K562 (cell line): ENCODE measurements at regions not wholly inside any gene's neighbourhood (a gene's known extent, or its start where the extent isn't known, plus 50 kb on each side); places are given as distances from the start of the nearest gene placed in this dataset.

ENCODE experiments used
- CBX3 ChIP-seq, 2 experiments: IDR thresholded peaks; 1 replicate in 1 of 2; 2 replicates in 1 of 2; pipeline ENCODE4 v1.6.1; 2012; ENCODE audit warnings: inconsistent platforms in 2 of 2, low read length in 2 of 2, borderline replicate concordance in 1 of 2, control low read depth in 1 of 2
- CGGBP1 ChIP-seq: fragments of 250-450 bp; sonication (Bioruptor Pico); IDR thresholded peaks from 2 replicates; pipeline ENCODE4 v1.9.0; 2021; ENCODE audit warnings: mild to moderate bottlenecking
- CXXC5 ChIP-seq: fragments of 250-450 bp; sonication (Bioruptor Pico); IDR thresholded peaks from 2 replicates; pipeline ENCODE4 v1.8.0; 2022; ENCODE audit warnings: inconsistent platforms, mild to moderate bottlenecking, moderate library complexity
- HCFC1 ChIP-seq: IDR thresholded peaks from 2 replicates; pipeline ENCODE4 v1.6.1; 2012; ENCODE audit warnings: low read depth, low read length, improper control_type of control experiment
- HDAC3 ChIP-seq: fragments of 450-650 bp; IDR thresholded peaks from 2 replicates; pipeline ENCODE4 v1.6.1; 2018; ENCODE audit warnings: borderline replicate concordance, mild to moderate bottlenecking, moderate library complexity; ENCODE audit not compliant: partially characterized antibody
- HOXB6 ChIP-seq: fragments of 250-450 bp; sonication (Bioruptor Pico); IDR thresholded peaks from 2 replicates; pipeline ENCODE4 v1.5.1; 2022; ENCODE audit warnings: mild to moderate bottlenecking, borderline replicate concordance
- IFI16 ChIP-seq: fragments of 250-450 bp; sonication (Bioruptor Pico); IDR thresholded peaks from 2 replicates; pipeline ENCODE4 v2.1.2; 2022; ENCODE audit warnings: mild to moderate bottlenecking, inconsistent platforms
- JUND ChIP-seq, 2 experiments: IDR thresholded peaks; 2 replicates in 1 of 2; 3 replicates in 1 of 2; pipeline ENCODE4 v1.6.1; 2011; ENCODE audit warnings: borderline replicate concordance in 2 of 2, low read depth in 2 of 2, low read length in 2 of 2, improper control_type of control experiment in 1 of 2, missing biosample characterization in 1 of 2, missing genetic modification characterization in 1 of 2, missing genetic modification reagents in 1 of 2
- LEF1 ChIP-seq: fragments of 450-650 bp; IDR thresholded peaks from 2 replicates; pipeline ENCODE4 v1.6.1; 2016; ENCODE audit warnings: mild to moderate bottlenecking
- PHTF2 ChIP-seq: fragments of 250-450 bp; sonication (Bioruptor Pico); IDR thresholded peaks from 2 replicates; pipeline ENCODE4 v1.5.0; 2021; ENCODE audit warnings: mild to moderate bottlenecking
- POLR2H ChIP-seq: IDR thresholded peaks from 2 replicates; pipeline ENCODE4 v1.6.1; 2016; ENCODE audit warnings: missing genetic modification characterization, low read depth, mild to moderate bottlenecking, control low read depth, missing compliant biosample characterization, moderate library complexity
- POLR3G ChIP-seq: IDR thresholded peaks from 2 replicates; pipeline ENCODE4 v1.6.1; 2011; ENCODE audit not compliant: insufficient read length, insufficient replicate concordance; ENCODE audit errors: extremely low read depth
- PRDM10 ChIP-seq: fragments of 450-650 bp; IDR thresholded peaks from 2 replicates; pipeline ENCODE4 v1.6.1; 2018; ENCODE audit not compliant: partially characterized antibody
- RAD21 ChIP-seq, 2 experiments: fragments of 250-450 bp in 1 of 2; fragments of 450-650 bp in 1 of 2; sonication (Bioruptor Pico) in 1 of 2; formaldehyde crosslinking in 1 of 2; IDR thresholded peaks in 1 of 2; conservative IDR thresholded peaks in 1 of 2; 2 replicates each; pipeline versions ENCODE4 v1.4.0 to v1.8.0; 2020 to 2022; ENCODE audit warnings: mild to moderate bottlenecking in 2 of 2, moderate library complexity in 1 of 2
- RBM14 ChIP-seq: fragments of 200-400 bp; formaldehyde crosslinking; IDR thresholded peaks from 2 replicates; pipeline ENCODE4 v1.6.1; 2018; ENCODE audit warnings: low read depth, mild to moderate bottlenecking, low read length, moderate library complexity, borderline replicate concordance; ENCODE audit not compliant: insufficient read depth
- RBM34 ChIP-seq: fragments of 200-400 bp; formaldehyde crosslinking; IDR thresholded peaks from 2 replicates; pipeline ENCODE4 v1.6.1; 2018; ENCODE audit warnings: low read length, borderline replicate concordance; ENCODE audit not compliant: insufficient read depth
- STAT5A ChIP-seq: IDR thresholded peaks from 2 replicates; pipeline ENCODE4 v1.6.1; 2012; ENCODE audit warnings: low read length, inconsistent platforms, borderline replicate concordance
- SUPT5H ChIP-seq: fragments of 450-650 bp; IDR thresholded peaks from 2 replicates; pipeline ENCODE4 v1.6.1; 2016
- TCF3 ChIP-seq: sonication (generic); formaldehyde crosslinking; IDR thresholded peaks from 2 replicates; pipeline ENCODE4 v1.4.0; 2020; ENCODE audit warnings: mild to moderate bottlenecking, missing genetic modification reagents
- ZNF431 ChIP-seq: sonication (generic); formaldehyde crosslinking; IDR thresholded peaks from 2 replicates; pipeline ENCODE4 v1.8.0; 2022; ENCODE audit warnings: mild to moderate bottlenecking, missing genetic modification reagents
- ZNF589 ChIP-seq: fragments of 200-800 bp; sonication (Bioruptor generic); IDR thresholded peaks from 2 replicates; pipeline ENCODE4 v1.6.1; 2016; ENCODE audit warnings: low read depth, missing genetic modification characterization, missing compliant biosample characterization
- TF ChIP-seq, protein P1 (sequence below): fragments of 450-650 bp; IDR thresholded peaks from 2 replicates; pipeline ENCODE4 v1.7.1; 2018; ENCODE audit warnings: mild to moderate bottlenecking, low read depth; ENCODE audit not compliant: partially characterized antibody

GRCh38 chr2:9703701-9704221 lies 73.0 kb upstream of the YWHAQ start (continued):
- peak; percentile 12 for TF ChIP-seq PRDM10
- TF ChIP-seq LEF1: no peak; the same call in 1 of the 2 replicates
- no peak for TF ChIP-seq HOXB6 (CRISPR knock-in tag)
- TF ChIP-seq ZNF589: no peak
- no peak for TF ChIP-seq STAT5A
- TF ChIP-seq TCF3: peak; percentile 53
- TF ChIP-seq CXXC5 (CRISPR knock-in tag): no peak; the same call in 1 of the 2 replicates
- peak; percentile 95 for TF ChIP-seq JUND (IDR thresholded peaks at IDR 0.05; ENCODE audit: borderline replicate concordance, low read depth, low read length)
- peak; percentile 90; the same call in 1 of the 3 replicates for TF ChIP-seq JUND (tag; IDR thresholded peaks at IDR 0.05; ENCODE audit: borderline replicate concordance, low read depth, low read length)
- TF ChIP-seq RBM34: no peak
- no peak for TF ChIP-seq IFI16
- no peak for TF ChIP-seq ZNF431 (CRISPR knock-in tag)
- no peak for TF ChIP-seq POLR2H (tag)
- TF ChIP-seq HCFC1: peak; percentile 23; the same call in 1 of the 2 replicates
- no peak for TF ChIP-seq HDAC3
- no peak for TF ChIP-seq RBM14
- TF ChIP-seq PHTF2 (CRISPR knock-in tag): no peak
- peak in 1 of 2 experiments; percentile 26; a peak in 1 of 4 replicates for TF ChIP-seq RAD21 (CRISPR knock-in tag; conservative IDR thresholded peaks at IDR 0.05 in 1 of 2, IDR thresholded peaks at IDR 0.05 in 1 of 2)
- no peak for TF ChIP-seq SUPT5H
- peak in 1 of 2 experiments; percentile 60; a peak in 1 of 3 replicates for TF ChIP-seq CBX3 (IDR thresholded peaks at IDR 0.05; ENCODE audit: borderline replicate concordance in 1 of 2, low read length in 2 of 2)
- TF ChIP-seq CGGBP1: no peak
- TF ChIP-seq, protein P1, sequence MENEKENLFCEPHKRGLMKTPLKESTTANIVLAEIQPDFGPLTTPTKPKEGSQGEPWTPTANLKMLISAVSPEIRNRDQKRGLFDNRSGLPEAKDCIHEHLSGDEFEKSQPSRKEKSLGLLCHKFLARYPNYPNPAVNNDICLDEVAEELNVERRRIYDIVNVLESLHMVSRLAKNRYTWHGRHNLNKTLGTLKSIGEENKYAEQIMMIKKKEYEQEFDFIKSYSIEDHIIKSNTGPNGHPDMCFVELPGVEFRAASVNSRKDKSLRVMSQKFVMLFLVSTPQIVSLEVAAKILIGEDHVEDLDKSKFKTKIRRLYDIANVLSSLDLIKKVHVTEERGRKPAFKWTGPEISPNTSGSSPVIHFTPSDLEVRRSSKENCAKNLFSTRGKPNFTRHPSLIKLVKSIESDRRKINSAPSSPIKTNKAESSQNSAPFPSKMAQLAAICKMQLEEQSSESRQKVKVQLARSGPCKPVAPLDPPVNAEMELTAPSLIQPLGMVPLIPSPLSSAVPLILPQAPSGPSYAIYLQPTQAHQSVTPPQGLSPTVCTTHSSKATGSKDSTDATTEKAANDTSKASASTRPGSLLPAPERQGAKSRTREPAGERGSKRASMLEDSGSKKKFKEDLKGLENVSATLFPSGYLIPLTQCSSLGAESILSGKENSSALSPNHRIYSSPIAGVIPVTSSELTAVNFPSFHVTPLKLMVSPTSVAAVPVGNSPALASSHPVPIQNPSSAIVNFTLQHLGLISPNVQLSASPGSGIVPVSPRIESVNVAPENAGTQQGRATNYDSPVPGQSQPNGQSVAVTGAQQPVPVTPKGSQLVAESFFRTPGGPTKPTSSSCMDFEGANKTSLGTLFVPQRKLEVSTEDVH: no peak
- TF ChIP-seq POLR3G: no peak
